Keratinocyte (primary cell): ENCODE measurements at regions not wholly inside any gene's neighbourhood (a gene's known extent, or its start where the extent isn't known, plus 50 kb on each side); places are given as distances from the start of the nearest gene placed in this dataset.

ENCODE experiments used
- EZH2 ChIP-seq: IDR thresholded peaks from one replicate; pipeline ENCODE4 v1.6.1; 2012; ENCODE audit warnings: inconsistent platforms, mild to moderate bottlenecking, low read length, moderate library complexity
- TF ChIP-seq, protein P1 (sequence below), 3 experiments: IDR thresholded peaks in 1 of 3; conservative IDR thresholded peaks in 1 of 3; optimal IDR thresholded peaks in 1 of 3; 2 replicates in 2 of 3; 3 replicates in 1 of 3; pipeline versions ENCODE3 to v1.5.1; 2011; ENCODE audit warnings: low read length in 3 of 3, mild to moderate bottlenecking in 3 of 3, moderate library complexity in 2 of 3, control low read depth in 1 of 3, inconsistent platforms in 1 of 3; ENCODE audit not compliant: insufficient read depth in 2 of 3; ENCODE audit errors: extremely low read depth in 1 of 3

DNA sequence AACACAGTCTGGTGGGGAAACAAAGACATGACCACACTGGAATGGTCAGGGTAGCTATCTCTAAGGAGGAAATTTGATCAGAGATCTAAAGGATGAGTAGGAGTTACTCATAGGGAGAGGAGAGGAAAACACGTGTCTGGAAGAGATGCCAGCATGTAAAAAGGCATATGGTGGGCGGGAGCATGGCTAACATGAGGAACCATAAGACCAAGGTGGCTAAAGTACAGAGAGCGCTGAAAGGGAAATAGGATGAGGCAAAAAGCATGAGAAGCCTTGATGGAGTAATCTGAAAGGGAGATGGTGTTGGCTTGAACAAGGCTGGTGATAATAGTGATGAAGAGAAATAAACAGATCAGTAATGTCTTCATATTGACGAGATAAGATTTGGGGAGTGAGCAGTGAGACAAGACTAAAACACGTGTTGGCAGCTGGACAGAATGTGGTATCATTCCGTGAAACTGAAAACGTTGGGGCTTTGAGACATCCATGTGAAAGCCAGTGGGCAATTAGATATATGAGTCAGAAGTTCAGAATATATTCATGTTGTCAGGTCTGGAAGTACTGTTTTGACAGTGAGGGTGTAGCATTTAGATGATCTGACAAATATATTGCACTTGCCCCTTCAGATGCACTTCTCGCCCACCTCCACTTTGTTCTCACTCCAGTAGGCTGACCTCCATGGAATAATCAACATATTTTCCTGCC, 209.1 kb upstream of the KCNN2 start:
- TF ChIP-seq, protein P1, sequence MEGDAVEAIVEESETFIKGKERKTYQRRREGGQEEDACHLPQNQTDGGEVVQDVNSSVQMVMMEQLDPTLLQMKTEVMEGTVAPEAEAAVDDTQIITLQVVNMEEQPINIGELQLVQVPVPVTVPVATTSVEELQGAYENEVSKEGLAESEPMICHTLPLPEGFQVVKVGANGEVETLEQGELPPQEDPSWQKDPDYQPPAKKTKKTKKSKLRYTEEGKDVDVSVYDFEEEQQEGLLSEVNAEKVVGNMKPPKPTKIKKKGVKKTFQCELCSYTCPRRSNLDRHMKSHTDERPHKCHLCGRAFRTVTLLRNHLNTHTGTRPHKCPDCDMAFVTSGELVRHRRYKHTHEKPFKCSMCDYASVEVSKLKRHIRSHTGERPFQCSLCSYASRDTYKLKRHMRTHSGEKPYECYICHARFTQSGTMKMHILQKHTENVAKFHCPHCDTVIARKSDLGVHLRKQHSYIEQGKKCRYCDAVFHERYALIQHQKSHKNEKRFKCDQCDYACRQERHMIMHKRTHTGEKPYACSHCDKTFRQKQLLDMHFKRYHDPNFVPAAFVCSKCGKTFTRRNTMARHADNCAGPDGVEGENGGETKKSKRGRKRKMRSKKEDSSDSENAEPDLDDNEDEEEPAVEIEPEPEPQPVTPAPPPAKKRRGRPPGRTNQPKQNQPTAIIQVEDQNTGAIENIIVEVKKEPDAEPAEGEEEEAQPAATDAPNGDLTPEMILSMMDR (optimal IDR thresholded peaks at IDR 0.05 in 1 of 3, IDR thresholded peaks at IDR 0.05 in 1 of 3, conservative IDR thresholded peaks at IDR 0.05 in 1 of 3; ENCODE audit: extremely low read depth in 1 of 3, insufficient read depth in 2 of 3, low read length in 3 of 3) = no peak
- TF ChIP-seq EZH2 = no peak
